Esophagus squamous epithelium (tissue), 5 donors: ENCODE measurements at regions not wholly inside any gene's neighbourhood (a gene's known extent, or its start where the extent isn't known, plus 50 kb on each side); places are given as distances from the start of the nearest gene placed in this dataset.

Experiments used
- DNase-seq: peaks from one replicate; lab custom pipeline; 2025; lab: John Stamatoyannopoulos, UW
- H3K27ac ChIP-seq, 4 donors: fragments of 200-600 bp; sonication (generic); one replicate each; pipeline ENCODE4 v1.5.1; 2016 to 2019; ENCODE audit warnings: mild to moderate bottlenecking in 1 of 4
- H3K27me3 ChIP-seq, 4 donors: fragments of 200-600 bp; sonication (generic); 1 replicate in 3 of 4; 2 replicates in 1 of 4; pipeline versions ENCODE4 v1.5.1 to v1.6.0; 2017 to 2021; ENCODE audit warnings: antibody characterized with exemption in 1 of 4
- H3K36me3 ChIP-seq, 3 donors: fragments of 200-600 bp; sonication (generic); one replicate each; pipeline ENCODE4 v1.5.1; 2016 to 2019
- H3K4me1 ChIP-seq, 3 donors: fragments of 200-600 bp; sonication (generic); one replicate each; pipeline ENCODE4 v1.5.1; 2017 to 2019
- H3K4me3 ChIP-seq, 4 donors: fragments of 200-600 bp; sonication (generic); 1 replicate in 3 of 4; 2 replicates in 1 of 4; pipeline ENCODE4 v1.5.1; 2016 to 2019; ENCODE audit warnings: mild to moderate bottlenecking in 2 of 4, moderate library complexity in 1 of 4
- H3K9me3 ChIP-seq, 3 donors: fragments of 200-600 bp; sonication (generic); one replicate each; pipeline ENCODE4 v1.5.1; 2016 to 2019
- POLR2A ChIP-seq, 4 donors: fragments of 450-650 bp; IDR thresholded peaks; one replicate each; pipeline ENCODE4 v1.6.1; 2017; ENCODE audit warnings: antibody characterized with exemption in 4 of 4, mild to moderate bottlenecking in 4 of 4, moderate library complexity in 3 of 4
- WGBS, 2 donors: methylation state at CpG; one replicate each; pipeline ENCODE4 v1.1.5; 2018; 5-methylcytosine and 5-hydroxymethylcytosine counted together
- intact Hi-C: fragments of 100-400 bp; cut with DNase I; formaldehyde crosslinking; loops from one replicate; pipeline ENCODE4 v1.15.0; 2022
- TF ChIP-seq, protein P1 (sequence below), 6 experiments: fragments of 450-650 bp in 4 of 6; fragments of 200-600 bp in 2 of 6; sonication (generic) in 2 of 6; IDR thresholded peaks; one replicate each; pipeline ENCODE4 v1.5.1; 2016 to 2019; ENCODE audit warnings: antibody characterized with exemption in 6 of 6, mild to moderate bottlenecking in 4 of 6, moderate library complexity in 4 of 6
- donor health status: DM: yes; HTN: yes; CAD: no.

DNA sequence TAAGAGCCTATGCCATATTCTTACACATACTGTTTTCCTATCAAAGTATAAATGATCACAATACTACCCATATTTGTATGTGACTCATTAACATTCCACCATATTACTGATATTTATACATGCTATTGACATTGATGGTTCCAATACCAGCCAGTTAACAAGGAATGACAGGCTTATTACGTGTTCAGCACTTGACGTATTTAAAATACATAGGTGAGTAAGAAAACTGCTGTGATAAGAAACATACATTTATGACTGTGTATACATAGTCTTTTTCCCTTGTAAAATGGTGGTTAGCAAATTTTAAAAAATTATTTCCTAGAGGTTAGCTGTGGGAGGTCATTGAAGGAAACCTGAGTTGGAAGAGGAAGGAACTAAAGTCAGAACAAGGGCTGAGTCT lies 81.1 kb upstream of the NEUROD6 start:
- H3K27me3 ChIP-seq, result peaks cover 0 to 51% (median 0%) of the 10 kb centered on the region in 4 donors
- peaks cover 0 to 5% (median 0%) of the 10 kb centered on the region in 3 donors for H3K4me1 ChIP-seq
- H3K27ac ChIP-seq, result no peak overlapping the region
- H3K36me3 ChIP-seq, result no peaks in the 10 kb centered on the region
- no peaks in the 10 kb centered on the region for H3K9me3 ChIP-seq
- TF ChIP-seq POLR2A (IDR thresholded peaks at IDR 0.05), result no peak
- TF ChIP-seq, protein P1, sequence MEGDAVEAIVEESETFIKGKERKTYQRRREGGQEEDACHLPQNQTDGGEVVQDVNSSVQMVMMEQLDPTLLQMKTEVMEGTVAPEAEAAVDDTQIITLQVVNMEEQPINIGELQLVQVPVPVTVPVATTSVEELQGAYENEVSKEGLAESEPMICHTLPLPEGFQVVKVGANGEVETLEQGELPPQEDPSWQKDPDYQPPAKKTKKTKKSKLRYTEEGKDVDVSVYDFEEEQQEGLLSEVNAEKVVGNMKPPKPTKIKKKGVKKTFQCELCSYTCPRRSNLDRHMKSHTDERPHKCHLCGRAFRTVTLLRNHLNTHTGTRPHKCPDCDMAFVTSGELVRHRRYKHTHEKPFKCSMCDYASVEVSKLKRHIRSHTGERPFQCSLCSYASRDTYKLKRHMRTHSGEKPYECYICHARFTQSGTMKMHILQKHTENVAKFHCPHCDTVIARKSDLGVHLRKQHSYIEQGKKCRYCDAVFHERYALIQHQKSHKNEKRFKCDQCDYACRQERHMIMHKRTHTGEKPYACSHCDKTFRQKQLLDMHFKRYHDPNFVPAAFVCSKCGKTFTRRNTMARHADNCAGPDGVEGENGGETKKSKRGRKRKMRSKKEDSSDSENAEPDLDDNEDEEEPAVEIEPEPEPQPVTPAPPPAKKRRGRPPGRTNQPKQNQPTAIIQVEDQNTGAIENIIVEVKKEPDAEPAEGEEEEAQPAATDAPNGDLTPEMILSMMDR (IDR thresholded peaks at IDR 0.05), result no peak
- WGBS, 2 donors, result 85 to 91% methylated on average over 2 of the region's 2 CpGs
- DNase-seq, result no peak
- intact Hi-C loops, result no loop called here
- H3K4me3 ChIP-seq, result no peak overlapping the region

DNA sequence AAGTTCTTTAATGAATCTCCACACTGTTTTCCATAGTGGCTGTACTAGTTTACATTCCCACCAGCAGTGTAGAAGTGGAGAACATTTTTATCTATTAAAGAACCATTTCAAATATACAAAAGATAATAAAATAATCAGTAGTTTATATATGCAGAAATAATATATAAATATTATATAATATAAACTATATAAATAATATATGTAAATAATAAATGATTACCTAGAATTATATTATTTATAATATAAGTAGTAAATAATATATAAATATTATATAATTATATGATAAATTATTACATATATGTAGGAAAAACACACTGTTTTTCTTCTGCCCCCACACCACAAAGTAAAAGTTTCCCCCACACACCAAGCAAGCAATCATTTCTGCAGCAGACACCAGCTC lies 83.5 kb upstream of the NEUROD6 start:
- peaks cover 0 to 5% (median 0%) of the 10 kb centered on the region in 3 donors for H3K4me1 ChIP-seq
- DNase-seq, result no peak
- H3K27me3 ChIP-seq, result peaks cover 0 to 37% (median 0%) of the 10 kb centered on the region in 4 donors
- intact Hi-C loops, result no loop called here
- H3K36me3 ChIP-seq, result no peaks in the 10 kb centered on the region
- no peak for TF ChIP-seq POLR2A (IDR thresholded peaks at IDR 0.05)
- TF ChIP-seq, protein P1 (IDR thresholded peaks at IDR 0.05), result no peak
- no peak overlapping the region for H3K4me3 ChIP-seq
- no peak overlapping the region for H3K27ac ChIP-seq
- H3K9me3 ChIP-seq, result no peaks in the 10 kb centered on the region

DNA sequence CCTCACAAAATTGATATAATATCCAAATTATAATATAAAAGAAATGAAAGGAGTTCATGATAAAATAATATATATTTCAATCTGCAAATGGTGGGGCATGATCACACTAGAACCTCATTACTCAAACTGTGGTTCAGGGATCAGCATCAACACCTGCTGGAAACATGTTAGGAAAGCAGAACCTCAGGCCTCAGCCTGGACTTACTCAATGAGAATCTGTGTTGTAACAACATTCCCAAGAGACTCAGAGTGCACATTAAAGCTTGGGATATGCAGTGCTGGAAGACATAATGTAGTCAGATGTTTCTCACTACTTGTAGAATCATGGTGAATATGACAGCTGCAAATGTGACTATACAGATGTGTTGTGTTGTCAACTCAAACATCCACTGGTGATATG lies 81.7 kb upstream of the ITPRID1 start:
- TF ChIP-seq, protein P1 (IDR thresholded peaks at IDR 0.05), result no peak
- no peak for TF ChIP-seq POLR2A (IDR thresholded peaks at IDR 0.05)
- peaks cover 0 to 14% (median 0%) of the 10 kb centered on the region in 4 donors for H3K27me3 ChIP-seq
- no peaks in the 10 kb centered on the region for H3K36me3 ChIP-seq
- no peaks in the 10 kb centered on the region for H3K9me3 ChIP-seq
- no peaks in the 10 kb centered on the region for H3K4me1 ChIP-seq
- no peak overlapping the region for H3K4me3 ChIP-seq
- DNase-seq, result no peak
- no peak overlapping the region for H3K27ac ChIP-seq
- intact Hi-C loops, result no loop called here

DNA sequence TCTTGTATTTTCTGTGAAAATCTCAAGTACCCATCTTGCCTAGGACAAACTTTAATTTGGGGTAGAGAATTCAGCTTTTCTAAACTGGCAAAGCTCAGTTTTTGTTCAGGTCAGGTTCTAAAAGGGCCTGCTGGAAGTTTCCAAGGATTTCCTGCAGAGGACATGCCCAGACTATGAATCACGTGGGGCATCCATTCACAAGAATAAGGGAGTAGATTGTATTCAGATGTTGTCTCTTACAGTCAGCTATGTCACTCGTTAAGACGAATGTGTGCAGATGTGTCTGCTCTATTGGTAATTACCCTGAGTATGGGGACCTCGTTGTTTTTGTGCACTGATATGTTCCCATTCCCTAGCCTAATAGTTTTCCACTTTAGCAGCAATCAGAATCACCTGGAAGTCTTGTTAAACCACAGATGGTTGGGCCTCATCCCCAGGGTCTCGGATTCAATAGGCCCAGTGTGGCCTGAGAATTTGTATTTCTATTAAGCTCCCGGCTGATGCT lies 81.0 kb upstream of the ITPRID1 start:
- DNase-seq, result no peak
- no peak overlapping the region for H3K27ac ChIP-seq
- no peaks in the 10 kb centered on the region for H3K36me3 ChIP-seq
- H3K9me3 ChIP-seq, result no peaks in the 10 kb centered on the region
- TF ChIP-seq POLR2A (IDR thresholded peaks at IDR 0.05), result no peak
- TF ChIP-seq, protein P1 (IDR thresholded peaks at IDR 0.05), result no peak
- no peak overlapping the region for H3K4me3 ChIP-seq
- WGBS, 2 donors, result 50 to 55% methylated on average over 6 of the region's 6 CpGs
- peaks cover 0 to 17% (median 0%) of the 10 kb centered on the region in 4 donors for H3K27me3 ChIP-seq
- H3K4me1 ChIP-seq, result no peaks in the 10 kb centered on the region
- intact Hi-C loops, result no loop called here

DNA sequence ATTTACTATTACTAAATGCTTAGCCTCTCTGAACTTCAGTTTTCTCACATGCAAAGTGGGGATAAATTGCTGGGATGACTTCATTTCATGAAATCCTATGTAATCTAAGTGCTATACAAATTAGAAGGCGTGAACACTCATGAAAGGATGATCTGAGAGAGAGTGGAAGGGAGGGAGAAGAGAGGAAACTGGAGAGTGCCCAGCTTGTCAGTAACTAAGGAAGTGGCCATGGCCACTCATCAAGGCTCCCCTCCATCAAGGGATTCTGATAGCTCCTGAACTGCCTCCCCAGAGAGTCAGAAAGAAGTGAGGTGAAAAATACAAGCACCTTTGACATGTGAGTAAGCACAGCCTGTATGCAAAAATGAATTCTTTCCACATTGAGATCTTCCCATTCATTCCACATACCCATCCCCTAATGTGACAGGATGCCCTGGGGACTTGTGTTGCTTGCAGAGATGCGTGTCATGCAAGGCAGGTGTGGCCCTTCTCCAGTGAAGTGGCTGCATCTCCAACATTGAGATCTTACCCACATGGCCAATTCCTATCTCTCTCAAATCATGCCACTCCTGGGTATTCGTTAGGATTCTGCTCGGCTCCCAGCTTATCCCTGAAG lies 76.5 kb upstream of the ITPRID1 start:
- intact Hi-C loops, result no loop called here
- H3K27me3 ChIP-seq, result peaks cover 0 to 39% (median 0%) of the 10 kb centered on the region in 4 donors
- no peak for DNase-seq
- H3K27ac ChIP-seq, result no peak overlapping the region
- no peak overlapping the region for H3K4me3 ChIP-seq
- TF ChIP-seq POLR2A (IDR thresholded peaks at IDR 0.05), result no peak
- TF ChIP-seq, protein P1 (IDR thresholded peaks at IDR 0.05), result no peak
- no peaks in the 10 kb centered on the region for H3K36me3 ChIP-seq
- WGBS, 2 donors, result 67 to 76% methylated on average over 4 of the region's 4 CpGs
- H3K4me1 ChIP-seq, result no peaks in the 10 kb centered on the region
- H3K9me3 ChIP-seq, result no peaks in the 10 kb centered on the region
